Ishikawa (cell line): ENCODE measurements at regions not wholly inside any gene's neighbourhood (a gene's known extent, or its start where the extent isn't known, plus 50 kb on each side); places are given as distances from the start of the nearest gene placed in this dataset.

Source experiments
- CEBPB ChIP-seq: IDR thresholded peaks from 2 replicates; pipeline ENCODE4 v1.6.1; 2012
- CREB1 ChIP-seq: IDR thresholded peaks from 2 replicates; pipeline ENCODE4 v1.6.1; 2012; ENCODE audit warnings: low read depth
- EGR1 ChIP-seq: IDR thresholded peaks from 2 replicates; pipeline ENCODE4 v1.6.1; 2012
- EP300 ChIP-seq: IDR thresholded peaks from 2 replicates; pipeline ENCODE4 v1.6.1; 2012; ENCODE audit warnings: borderline replicate concordance
- FOXM1 ChIP-seq: IDR thresholded peaks from 2 replicates; pipeline ENCODE4 v1.6.1; 2012; ENCODE audit warnings: low read depth, borderline replicate concordance
- MAX ChIP-seq: IDR thresholded peaks from 2 replicates; pipeline ENCODE4 v1.6.1; 2012
- NFIC ChIP-seq: IDR thresholded peaks from 2 replicates; pipeline ENCODE4 v1.6.1; 2012
- RAD21 ChIP-seq: IDR thresholded peaks from 2 replicates; pipeline ENCODE4 v1.6.1; 2012; ENCODE audit warnings: low read depth
- REST ChIP-seq: IDR thresholded peaks from 2 replicates; pipeline ENCODE4 v1.6.1; 2012; ENCODE audit warnings: low read depth, mild to moderate bottlenecking
- TAF1 ChIP-seq: IDR thresholded peaks from 2 replicates; pipeline ENCODE4 v1.6.1; 2012; ENCODE audit warnings: low read depth, mild to moderate bottlenecking
- TCF12 ChIP-seq: IDR thresholded peaks from 2 replicates; pipeline ENCODE4 v1.6.1; 2012; ENCODE audit warnings: low read depth
- TEAD4 ChIP-seq: IDR thresholded peaks from 2 replicates; pipeline ENCODE4 v1.6.1; 2012
- USF1 ChIP-seq: IDR thresholded peaks from 2 replicates; pipeline ENCODE4 v1.6.1; 2012
- YY1 ChIP-seq: IDR thresholded peaks from 2 replicates; pipeline ENCODE4 v1.6.1; 2012; ENCODE audit warnings: low read depth
- ZBTB7A ChIP-seq: IDR thresholded peaks from 2 replicates; pipeline ENCODE4 v1.6.1; 2012; ENCODE audit warnings: low read depth

GRCh38 chr5:38104497-38105230, 153.7 kb upstream of the EGFLAM start:
- no peak for TF ChIP-seq EGR1
- no peak for TF ChIP-seq CREB1
- TF ChIP-seq NFIC: no peak
- no peak for TF ChIP-seq RAD21
- no peak for TF ChIP-seq USF1
- no peak for TF ChIP-seq FOXM1
- TF ChIP-seq TCF12: no peak
- TF ChIP-seq REST: no peak
- no peak for TF ChIP-seq TEAD4
- TF ChIP-seq ZBTB7A: no peak
- no peak for TF ChIP-seq EP300
- TF ChIP-seq CEBPB: no peak
- no peak for TF ChIP-seq MAX
- no peak for TF ChIP-seq YY1
- TF ChIP-seq TAF1: no peak

- TF ChIP-seq TAF1: no peak
- no peak for TF ChIP-seq FOXM1
- TF ChIP-seq YY1: no peak
- TF ChIP-seq ZBTB7A: no peak
- TF ChIP-seq REST: no peak
- TF ChIP-seq RAD21: no peak
- TF ChIP-seq EGR1: no peak
- no peak for TF ChIP-seq MAX
- TF ChIP-seq CEBPB: no peak
- no peak for TF ChIP-seq CREB1
- no peak for TF ChIP-seq NFIC
- no peak for TF ChIP-seq EP300
- TF ChIP-seq TEAD4: no peak
- no peak for TF ChIP-seq TCF12
- TF ChIP-seq USF1: no peak
These were observed 156.5 kb upstream of the EGFLAM start for GRCh38 chr5:38101897-38102296.

GRCh38 chr5:38099205-38100168, 158.9 kb upstream of the EGFLAM start:
- no peak for TF ChIP-seq TEAD4
- no peak for TF ChIP-seq FOXM1
- no peak for TF ChIP-seq USF1
- no peak for TF ChIP-seq CREB1
- TF ChIP-seq YY1: no peak
- no peak for TF ChIP-seq MAX
- no peak for TF ChIP-seq EGR1
- TF ChIP-seq TCF12: no peak
- no peak for TF ChIP-seq TAF1
- no peak for TF ChIP-seq REST
- TF ChIP-seq EP300: no peak
- TF ChIP-seq RAD21: no peak
- no peak for TF ChIP-seq CEBPB
- no peak for TF ChIP-seq NFIC
- TF ChIP-seq ZBTB7A: no peak
